ENCODE measurements at regions not wholly inside any gene's neighbourhood (a gene's known extent, or its start where the extent isn't known, plus 50 kb on each side); places are given as distances from the start of the nearest gene placed in this dataset.

DNA sequence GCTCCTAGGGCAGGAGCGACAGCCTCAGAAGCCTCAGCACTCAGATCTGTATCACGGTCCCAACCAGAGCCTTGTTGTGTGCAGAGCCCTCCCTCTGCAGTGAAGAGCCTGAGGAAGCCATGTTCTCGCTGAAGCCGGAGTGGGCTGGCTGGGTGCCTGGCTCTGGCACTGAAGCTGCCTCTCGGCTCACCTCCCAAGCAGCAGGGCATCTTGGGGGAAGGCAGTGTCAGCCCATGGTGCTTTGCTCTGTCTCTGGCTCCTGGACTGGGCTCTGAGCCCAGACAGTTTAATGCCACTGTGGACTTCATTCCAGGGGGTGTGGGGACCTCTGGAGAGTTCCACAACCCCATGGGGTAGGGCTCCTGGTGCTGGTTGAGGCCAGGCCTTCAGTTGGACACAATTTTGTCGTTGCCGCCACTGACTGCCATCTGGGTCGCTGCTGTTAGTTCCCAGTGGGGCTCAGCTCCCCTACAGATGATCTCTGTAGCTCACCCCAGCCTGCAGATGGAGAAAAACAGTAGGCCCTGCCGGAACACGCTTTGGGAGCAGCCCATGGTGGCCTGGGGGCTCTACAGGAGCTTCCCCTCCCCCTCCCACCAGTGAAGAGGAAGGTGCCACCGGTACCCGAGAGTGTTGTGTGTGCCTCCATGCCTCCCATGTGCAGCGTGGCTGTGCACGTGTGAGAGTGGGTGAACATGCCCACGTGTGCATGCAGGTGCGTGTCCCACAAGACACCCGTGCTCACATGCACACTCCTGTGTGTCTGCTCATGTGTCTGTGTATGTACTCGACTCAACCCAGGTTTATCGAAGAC is 86.5 kb upstream of the B3GAT1 start:
- TF ChIP-seq, protein P1, sequence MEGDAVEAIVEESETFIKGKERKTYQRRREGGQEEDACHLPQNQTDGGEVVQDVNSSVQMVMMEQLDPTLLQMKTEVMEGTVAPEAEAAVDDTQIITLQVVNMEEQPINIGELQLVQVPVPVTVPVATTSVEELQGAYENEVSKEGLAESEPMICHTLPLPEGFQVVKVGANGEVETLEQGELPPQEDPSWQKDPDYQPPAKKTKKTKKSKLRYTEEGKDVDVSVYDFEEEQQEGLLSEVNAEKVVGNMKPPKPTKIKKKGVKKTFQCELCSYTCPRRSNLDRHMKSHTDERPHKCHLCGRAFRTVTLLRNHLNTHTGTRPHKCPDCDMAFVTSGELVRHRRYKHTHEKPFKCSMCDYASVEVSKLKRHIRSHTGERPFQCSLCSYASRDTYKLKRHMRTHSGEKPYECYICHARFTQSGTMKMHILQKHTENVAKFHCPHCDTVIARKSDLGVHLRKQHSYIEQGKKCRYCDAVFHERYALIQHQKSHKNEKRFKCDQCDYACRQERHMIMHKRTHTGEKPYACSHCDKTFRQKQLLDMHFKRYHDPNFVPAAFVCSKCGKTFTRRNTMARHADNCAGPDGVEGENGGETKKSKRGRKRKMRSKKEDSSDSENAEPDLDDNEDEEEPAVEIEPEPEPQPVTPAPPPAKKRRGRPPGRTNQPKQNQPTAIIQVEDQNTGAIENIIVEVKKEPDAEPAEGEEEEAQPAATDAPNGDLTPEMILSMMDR (IDR thresholded peaks at IDR 0.05): no peak
- no peak for TF ChIP-seq POLR2A (IDR thresholded peaks at IDR 0.05)

Data from body of pancreas (tissue), 4 donors.